ENCODE measurements at regions not wholly inside any gene's neighbourhood (a gene's known extent, or its start where the extent isn't known, plus 50 kb on each side); places are given as distances from the start of the nearest gene placed in this dataset.
A peak's percentile ranks its signal among the peaks of the same experiment; 100 is the strongest.

DNA sequence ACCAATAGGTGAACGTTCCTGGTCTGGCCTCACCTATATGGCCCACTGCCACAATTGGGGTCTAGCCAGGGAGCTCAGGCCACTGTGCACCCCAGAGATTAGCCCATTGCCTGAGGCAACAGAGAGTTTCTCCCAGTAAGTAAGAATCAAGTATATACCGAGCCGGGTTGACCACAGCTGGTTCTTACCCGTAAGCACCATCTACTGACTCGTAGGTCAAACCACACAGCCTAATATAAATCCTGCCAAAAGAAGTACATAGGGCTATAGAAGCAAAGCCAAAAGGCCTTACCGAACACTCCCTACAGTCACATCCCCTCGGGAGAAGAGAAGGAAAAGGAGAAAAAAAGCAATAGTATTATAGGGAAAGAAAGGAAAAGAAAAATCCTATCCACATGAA, 463.6 kb upstream of the GJE1 start:
- no peak for DNase-seq
- no peaks in the 10 kb centered on the region for H3K9me3 ChIP-seq (replicated peaks)
- no peaks in the 10 kb centered on the region for H3K4me1 ChIP-seq

GRCh38 chr6:141667580-141668309, 465.0 kb upstream of the GJE1 start:
- Histone ChIP-seq H3K27ac (no peak overlapping the region), H3K9me3 (replicated peaks) (no peaks in the 10 kb centered on the region), H3K4me1 (no peaks in the 10 kb centered on the region), H3K27me3 (no peaks in the 10 kb centered on the region), H3K4me3 (no peak overlapping the region), H3K36me3 (no peaks in the 10 kb centered on the region)
- no peak for DNase-seq

More for the DNA sequence above, 463.6 kb upstream of the GJE1 start:
- no peak overlapping the region for H3K4me3 ChIP-seq
- no peaks in the 10 kb centered on the region for H3K27me3 ChIP-seq
- no peaks in the 10 kb centered on the region for H3K36me3 ChIP-seq
- no peak overlapping the region for H3K27ac ChIP-seq

GRCh38 chr6:141666187-141666586, 466.5 kb upstream of the GJE1 start:
- Histone ChIP-seq H3K27ac (no peak overlapping the region), H3K27me3 (no peaks in the 10 kb centered on the region), H3K4me3 (no peak overlapping the region), H3K9me3 (replicated peaks) (no peaks in the 10 kb centered on the region), H3K36me3 (no peaks in the 10 kb centered on the region), H3K4me1 (no peaks in the 10 kb centered on the region)
- DNase-seq = no peak

- no peaks in the 10 kb centered on the region for H3K27me3 ChIP-seq
- no peak overlapping the region for H3K27ac ChIP-seq
- no peak for DNase-seq
- no peaks in the 10 kb centered on the region for H3K9me3 ChIP-seq (replicated peaks)
- no peaks in the 10 kb centered on the region for H3K4me1 ChIP-seq
- no peak overlapping the region for H3K4me3 ChIP-seq
- H3K36me3 ChIP-seq = no peaks in the 10 kb centered on the region
These were observed 468.0 kb upstream of the GJE1 start for GRCh38 chr6:141664744-141665143.

DNA sequence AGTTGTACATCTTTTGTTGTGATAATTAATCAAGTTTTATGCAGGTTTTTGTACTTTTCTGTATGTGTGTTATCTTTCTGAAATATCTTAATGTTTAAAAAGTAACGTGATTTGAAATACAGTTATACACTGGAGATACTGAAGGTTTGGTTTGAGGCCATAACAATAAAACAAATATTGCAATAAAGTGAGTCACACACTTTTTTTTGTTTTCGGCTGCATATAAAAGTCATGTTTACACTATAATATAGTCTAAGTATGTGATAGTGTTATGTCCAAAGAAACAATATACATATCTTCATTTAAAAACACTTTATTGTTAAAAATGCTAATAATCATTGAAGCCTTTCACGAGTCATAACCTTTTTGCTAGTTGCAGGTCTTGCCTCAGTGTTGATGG, 473.1 kb upstream of the GJE1 start:
- no peaks in the 10 kb centered on the region for H3K4me1 ChIP-seq
- no peaks in the 10 kb centered on the region for H3K27me3 ChIP-seq
- DNase-seq = no peak

DNA sequence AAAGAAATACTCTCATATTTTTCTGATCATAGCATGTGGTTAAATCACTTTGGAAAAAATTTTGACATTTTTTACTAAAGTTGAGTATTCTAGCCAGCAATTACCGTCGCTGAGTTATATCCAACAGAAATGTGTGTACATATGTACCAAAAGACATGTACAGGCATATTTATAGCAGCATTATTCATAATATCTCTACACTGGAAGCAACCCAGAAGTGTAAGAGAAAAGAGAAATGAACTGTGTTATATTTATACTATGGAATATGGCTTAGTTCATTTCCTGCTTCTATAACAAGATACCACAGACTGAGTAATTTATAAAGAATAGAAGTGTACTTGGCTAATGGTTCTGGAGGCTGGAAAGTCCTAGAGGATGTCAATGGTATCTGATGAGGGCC, 474.0 kb upstream of the GJE1 start:
- Histone ChIP-seq H3K36me3 (no peaks in the 10 kb centered on the region), H3K27me3 (no peaks in the 10 kb centered on the region), H3K27ac (no peak overlapping the region), H3K9me3 (replicated peaks) (no peaks in the 10 kb centered on the region), H3K4me3 (no peak overlapping the region), H3K4me1 (no peaks in the 10 kb centered on the region)
- no peak for DNase-seq

More for the DNA sequence above, 473.1 kb upstream of the GJE1 start:
- Histone ChIP-seq H3K27ac (no peak overlapping the region), H3K36me3 (no peaks in the 10 kb centered on the region), H3K4me3 (no peak overlapping the region), H3K9me3 (replicated peaks) (no peaks in the 10 kb centered on the region)

DNA sequence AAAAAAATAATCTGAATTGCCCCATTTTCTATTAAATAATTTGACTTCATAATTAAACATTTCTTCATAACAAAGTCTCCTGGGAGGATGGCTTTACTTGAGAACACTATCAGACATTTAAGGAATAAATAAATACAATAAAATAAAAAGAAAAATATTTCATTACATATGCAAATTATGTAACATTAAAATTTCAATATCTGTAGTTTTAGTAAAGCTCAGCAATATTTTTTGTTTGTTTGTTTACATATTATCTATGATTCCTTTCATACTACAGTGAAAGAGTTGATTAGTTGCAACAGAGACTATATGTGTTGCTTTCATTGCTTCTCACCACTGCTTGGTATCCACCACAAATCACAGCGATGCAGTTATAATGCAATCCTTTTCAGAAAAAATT, 474.9 kb upstream of the GJE1 start:
- no peaks in the 10 kb centered on the region for H3K27me3 ChIP-seq
- no peak overlapping the region for H3K4me3 ChIP-seq
- H3K4me1 ChIP-seq = no peaks in the 10 kb centered on the region
- no peaks in the 10 kb centered on the region for H3K9me3 ChIP-seq (replicated peaks)
- no peak for DNase-seq
- no peaks in the 10 kb centered on the region for H3K36me3 ChIP-seq
- no peak overlapping the region for H3K27ac ChIP-seq

DNA sequence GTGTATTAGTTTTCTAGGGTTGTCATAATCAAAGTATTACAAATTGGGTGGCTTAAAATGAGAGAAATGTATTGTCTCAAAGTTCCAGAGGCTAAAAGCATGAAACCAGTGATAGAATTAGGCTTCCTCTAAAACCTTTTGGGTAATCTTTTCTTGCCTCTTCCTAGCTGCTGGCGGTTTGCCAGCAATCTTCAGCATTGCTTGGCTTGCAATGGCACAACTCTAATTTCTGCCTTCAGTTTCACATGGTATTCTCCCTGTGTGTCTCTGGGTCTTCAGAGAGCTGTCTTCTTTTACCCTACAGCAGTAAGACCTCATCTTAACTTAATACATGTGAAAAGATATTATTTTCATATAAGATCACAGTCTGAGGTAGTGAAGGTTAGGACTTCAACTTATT, 479.1 kb upstream of the GJE1 start:
- H3K27ac ChIP-seq = no peak overlapping the region
- no peaks in the 10 kb centered on the region for H3K36me3 ChIP-seq
- no peaks in the 10 kb centered on the region for H3K27me3 ChIP-seq
- DNase-seq = peak in 1 of 2 experiments; percentile 52
- H3K9me3 ChIP-seq (replicated peaks) = no peaks in the 10 kb centered on the region
- no peaks in the 10 kb centered on the region for H3K4me1 ChIP-seq
- no peak overlapping the region for H3K4me3 ChIP-seq

- no peaks in the 10 kb centered on the region for H3K27me3 ChIP-seq
- H3K4me3 ChIP-seq = no peak overlapping the region
- H3K36me3 ChIP-seq = no peaks in the 10 kb centered on the region
- H3K27ac ChIP-seq = no peak overlapping the region
- H3K4me1 ChIP-seq = no peaks in the 10 kb centered on the region
- H3K9me3 ChIP-seq (replicated peaks) = no peaks in the 10 kb centered on the region
- no peak for DNase-seq
These were observed 490.8 kb upstream of the GJE1 start for GRCh38 chr6:141641951-141642350.

DNA sequence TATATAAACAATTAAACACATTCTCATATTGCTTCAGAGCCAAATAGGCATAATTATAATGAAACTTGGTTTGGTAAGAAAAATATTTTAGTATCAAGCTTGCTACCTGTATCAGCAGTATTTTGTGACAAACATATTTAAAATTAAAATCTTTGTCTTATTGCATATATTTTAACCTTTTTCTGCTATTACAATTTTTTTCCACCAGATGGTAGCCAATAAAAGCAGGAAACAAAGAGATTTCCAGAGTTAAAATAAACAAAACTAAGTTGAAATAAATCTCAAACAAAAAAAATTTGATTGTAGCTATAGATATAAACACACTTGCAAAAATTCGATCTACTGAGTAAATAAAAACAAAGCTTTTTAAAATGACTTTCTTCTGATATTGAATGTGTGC, 491.3 kb upstream of the GJE1 start:
- Histone ChIP-seq H3K9me3 (replicated peaks) (no peaks in the 10 kb centered on the region), H3K4me1 (no peaks in the 10 kb centered on the region), H3K36me3 (no peaks in the 10 kb centered on the region), H3K27ac (no peak overlapping the region), H3K27me3 (no peaks in the 10 kb centered on the region), H3K4me3 (no peak overlapping the region)
- DNase-seq = no peak

DNA sequence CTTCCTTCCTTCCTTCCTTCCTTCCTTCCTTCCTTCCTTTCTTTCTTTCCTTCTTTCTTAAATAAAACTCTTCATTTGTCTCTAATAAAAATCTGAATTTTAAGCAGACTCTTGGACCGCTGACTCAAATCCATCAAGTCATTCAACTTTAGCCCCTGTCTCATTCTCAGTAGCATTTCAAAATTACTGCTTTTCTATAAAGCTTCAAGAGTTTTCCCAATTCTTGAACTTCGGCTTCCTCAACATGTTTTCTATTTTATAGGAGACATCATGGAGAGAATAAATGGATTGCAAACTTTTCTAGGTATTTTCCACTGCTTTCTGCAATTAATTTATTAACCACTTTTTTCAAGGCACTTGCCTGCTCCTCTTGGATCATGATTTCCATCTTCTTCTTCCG, 497.1 kb upstream of the GJE1 start:
- H3K27ac ChIP-seq = no peak overlapping the region
- no peaks in the 10 kb centered on the region for H3K9me3 ChIP-seq (replicated peaks)
- H3K4me3 ChIP-seq = no peak overlapping the region
- no peaks in the 10 kb centered on the region for H3K27me3 ChIP-seq
- H3K4me1 ChIP-seq = no peaks in the 10 kb centered on the region
- no peak for DNase-seq
- H3K36me3 ChIP-seq = no peaks in the 10 kb centered on the region

DNA sequence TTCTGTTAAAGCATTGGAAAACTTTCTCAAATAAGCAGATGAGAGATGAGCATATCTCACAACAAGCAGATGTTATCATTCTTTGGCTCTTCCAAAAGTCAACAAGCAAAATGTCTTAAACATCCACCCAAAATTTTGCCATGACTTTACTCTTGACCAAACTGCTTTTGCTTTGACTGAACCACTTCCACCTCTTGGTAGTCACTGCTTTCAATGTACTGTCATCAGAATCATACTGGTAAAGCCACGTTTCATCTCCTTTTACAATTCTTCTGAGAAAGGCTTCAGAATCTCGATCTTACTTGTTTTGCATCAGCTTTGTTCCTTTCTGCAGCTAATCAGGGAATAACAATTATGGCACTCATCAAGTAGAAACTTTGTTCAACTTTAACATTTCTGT, 498.5 kb upstream of the GJE1 start:
- Histone ChIP-seq H3K4me1 (no peaks in the 10 kb centered on the region), H3K27me3 (no peaks in the 10 kb centered on the region), H3K36me3 (no peaks in the 10 kb centered on the region), H3K27ac (no peak overlapping the region), H3K4me3 (no peak overlapping the region), H3K9me3 (replicated peaks) (no peaks in the 10 kb centered on the region)
- DNase-seq = no peak

GRCh38 chr6:141624301-141624700, 508.4 kb upstream of the GJE1 start:
- no peak for DNase-seq

GRCh38 chr6:141618180-141618581, 514.5 kb upstream of the GJE1 start:
- H3K27me3 ChIP-seq = no peaks in the 10 kb centered on the region
- no peaks in the 10 kb centered on the region for H3K4me1 ChIP-seq
- no peak overlapping the region for H3K4me3 ChIP-seq
- H3K27ac ChIP-seq = no peak overlapping the region
- DNase-seq = no peak
- H3K9me3 ChIP-seq (replicated peaks) = no peaks in the 10 kb centered on the region
- no peaks in the 10 kb centered on the region for H3K36me3 ChIP-seq

More at GRCh38 chr6:141624301-141624700, 508.4 kb upstream of the GJE1 start:
- no peaks in the 10 kb centered on the region for H3K27me3 ChIP-seq
- H3K9me3 ChIP-seq (replicated peaks) = no peaks in the 10 kb centered on the region
- H3K36me3 ChIP-seq = no peaks in the 10 kb centered on the region
- H3K27ac ChIP-seq = no peak overlapping the region
- no peak overlapping the region for H3K4me3 ChIP-seq
- no peaks in the 10 kb centered on the region for H3K4me1 ChIP-seq

DNA sequence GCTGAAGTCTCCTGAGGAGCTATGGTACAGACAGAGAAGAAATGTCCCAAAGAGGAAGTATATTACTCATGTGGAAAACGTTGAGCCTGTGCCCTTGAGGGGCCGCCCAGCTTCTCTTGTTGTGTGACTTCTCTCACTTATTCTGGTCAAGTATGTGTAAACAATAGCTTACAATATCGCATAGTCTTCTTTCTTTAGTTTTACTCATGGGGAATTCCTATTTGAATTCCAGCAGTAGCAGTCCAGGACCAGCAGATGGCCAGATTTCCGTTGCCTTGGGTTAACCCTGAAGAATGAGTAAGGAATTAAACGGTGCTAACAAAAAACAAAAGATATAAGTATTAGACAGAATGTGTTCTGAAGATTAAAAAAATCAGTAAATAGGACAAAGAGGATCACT, 522.0 kb upstream of the GJE1 start:
- DNase-seq = peak in 1 of 2 experiments; percentile 9
- Histone ChIP-seq H3K4me3 (no peak overlapping the region), H3K9me3 (replicated peaks) (no peaks in the 10 kb centered on the region), H3K4me1 (no peaks in the 10 kb centered on the region), H3K36me3 (no peaks in the 10 kb centered on the region), H3K27ac (no peak overlapping the region), H3K27me3 (no peaks in the 10 kb centered on the region)

DNA sequence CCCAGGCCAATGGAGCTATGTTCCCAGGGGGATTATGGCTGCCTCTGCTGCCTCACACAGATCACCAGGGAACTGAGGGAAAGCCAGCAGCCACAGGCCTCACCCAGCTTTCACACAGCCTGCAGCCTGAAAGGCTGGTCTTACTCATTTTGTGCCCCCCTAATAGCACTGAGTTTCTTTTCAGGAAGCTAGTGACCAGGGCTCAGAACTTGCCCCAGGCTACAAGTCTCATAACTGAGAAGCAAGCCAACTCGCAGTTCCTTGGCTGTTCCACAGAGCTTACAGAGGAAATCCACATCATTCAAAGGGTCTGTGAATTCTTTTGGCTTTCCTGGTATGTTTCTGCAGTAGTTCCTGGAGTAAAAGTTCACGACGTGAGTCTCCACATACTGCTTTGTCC, 524.8 kb upstream of the GJE1 start:
- H3K4me1 ChIP-seq = no peaks in the 10 kb centered on the region
- no peak overlapping the region for H3K4me3 ChIP-seq
- no peaks in the 10 kb centered on the region for H3K27me3 ChIP-seq
- H3K9me3 ChIP-seq (replicated peaks) = no peaks in the 10 kb centered on the region
- H3K36me3 ChIP-seq = no peaks in the 10 kb centered on the region
- no peak for DNase-seq
- H3K27ac ChIP-seq = no peak overlapping the region

Measured in SJCRH30 (cell line).